ENCODE measurements at regions not wholly inside any gene's neighbourhood (a gene's known extent, or its start where the extent isn't known, plus 50 kb on each side); places are given as distances from the start of the nearest gene placed in this dataset.

DNA sequence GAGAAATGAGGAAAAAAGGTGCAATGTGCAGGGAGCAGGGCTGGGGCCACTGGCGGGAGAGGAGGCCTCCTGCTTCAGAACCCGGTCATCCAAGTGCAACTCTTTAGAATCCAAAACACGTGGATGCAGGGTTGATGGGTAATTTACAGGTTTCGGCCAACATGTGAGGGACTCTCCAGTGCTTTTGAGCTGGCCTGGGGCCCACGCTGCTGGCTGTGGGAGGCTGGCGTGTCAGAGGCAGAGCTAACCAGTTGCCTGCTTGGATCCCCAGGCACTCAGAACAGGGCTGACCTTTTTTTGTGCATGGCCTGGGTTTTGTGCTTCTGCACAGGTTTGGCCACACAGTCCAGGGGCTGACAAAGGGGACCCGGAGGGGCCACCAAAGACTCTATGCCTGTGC lies 61.6 kb downstream of the GADD45G start:
- TF ChIP-seq, protein P1, sequence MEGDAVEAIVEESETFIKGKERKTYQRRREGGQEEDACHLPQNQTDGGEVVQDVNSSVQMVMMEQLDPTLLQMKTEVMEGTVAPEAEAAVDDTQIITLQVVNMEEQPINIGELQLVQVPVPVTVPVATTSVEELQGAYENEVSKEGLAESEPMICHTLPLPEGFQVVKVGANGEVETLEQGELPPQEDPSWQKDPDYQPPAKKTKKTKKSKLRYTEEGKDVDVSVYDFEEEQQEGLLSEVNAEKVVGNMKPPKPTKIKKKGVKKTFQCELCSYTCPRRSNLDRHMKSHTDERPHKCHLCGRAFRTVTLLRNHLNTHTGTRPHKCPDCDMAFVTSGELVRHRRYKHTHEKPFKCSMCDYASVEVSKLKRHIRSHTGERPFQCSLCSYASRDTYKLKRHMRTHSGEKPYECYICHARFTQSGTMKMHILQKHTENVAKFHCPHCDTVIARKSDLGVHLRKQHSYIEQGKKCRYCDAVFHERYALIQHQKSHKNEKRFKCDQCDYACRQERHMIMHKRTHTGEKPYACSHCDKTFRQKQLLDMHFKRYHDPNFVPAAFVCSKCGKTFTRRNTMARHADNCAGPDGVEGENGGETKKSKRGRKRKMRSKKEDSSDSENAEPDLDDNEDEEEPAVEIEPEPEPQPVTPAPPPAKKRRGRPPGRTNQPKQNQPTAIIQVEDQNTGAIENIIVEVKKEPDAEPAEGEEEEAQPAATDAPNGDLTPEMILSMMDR (IDR thresholded peaks at IDR 0.05; ENCODE audit: control extremely low read depth in 1 of 3, insufficient read depth in 1 of 3, low read depth in 1 of 3, low read length in 3 of 3) = no peak
- no peak for TF ChIP-seq EZH2 (IDR thresholded peaks at IDR 0.05; ENCODE audit: low read depth, low read length, severe bottlenecking)
- no peak for TF ChIP-seq POLR2A (IDR thresholded peaks at IDR 0.05; ENCODE audit: control extremely low read depth in 1 of 2, low read depth in 2 of 2, low read length in 2 of 2)
- TF ChIP-seq POLR2AphosphoS5 (IDR thresholded peaks at IDR 0.05; ENCODE audit: low read depth, low read length) = no peak
- no peak for TF ChIP-seq EP300 (IDR thresholded peaks at IDR 0.05; ENCODE audit: borderline replicate concordance in 1 of 2, low read depth in 2 of 2, low read length in 2 of 2)
- TF ChIP-seq BCL11A (IDR thresholded peaks at IDR 0.05; ENCODE audit: low read depth in 2 of 2, low read length in 2 of 2) = no peak
- TF ChIP-seq HDAC6 (IDR thresholded peaks at IDR 0.05; ENCODE audit: low read depth, low read length) = no peak
- no peak for TF ChIP-seq SP2 (IDR thresholded peaks at IDR 0.05; ENCODE audit: low read length)
- TF ChIP-seq CREB1 (IDR thresholded peaks at IDR 0.05) = no peak

All from H1 (cell line).